IMR-90 (cell line): ENCODE measurements at regions not wholly inside any gene's neighbourhood (a gene's known extent, or its start where the extent isn't known, plus 50 kb on each side); places are given as distances from the start of the nearest gene placed in this dataset.

Experiments used
- ATAC-seq: fragments of 200-7000 bp; cut with Tn5 transposase; 2 replicates; pipeline ENCODE4 v1.9.1; 2020; ENCODE audit warnings: low read depth, mild to moderate bottlenecking, moderate library complexity
- BruUV-seq: library from RNA; stranded (reverse); fragments of 400-500 nt; replicated peaks from 2 replicates; lab custom pipeline; 2021; lab: Mats Ljungman, UMichigan
- CTCF ChIA-PET: fragments of 300-600 bp; formaldehyde crosslinking; extraction: SDS; loops from one replicate; lab custom pipeline; 2021; ENCODE audit warnings: antibody characterized with exemption; lab: Yijun Ruan, JAX
- POLR2A ChIA-PET: fragments of 300-600 bp; sonication (Branson Sonifier 250); formaldehyde crosslinking; loops from one replicate; lab custom pipeline; 2022; ENCODE audit warnings: antibody characterized with exemption; ENCODE audit not compliant: unreplicated experiment; lab: Charles Lee
- DNase-seq: peaks from one replicate; pipeline ENCODE4 v3.0.0; 2013
- H2AFZ ChIP-seq: replicated peaks from 2 replicates; pipeline ENCODE3; 2013; ENCODE audit warnings: low read length, mild to moderate bottlenecking; ENCODE audit not compliant: poor library complexity
- H2AK5ac ChIP-seq: 2 replicates; pipeline ENCODE4 v1.6.1; 2013; ENCODE audit warnings: low read depth, low read length, inconsistent platforms
- H2AK9ac ChIP-seq: replicated peaks from 2 replicates; pipeline ENCODE3; 2013; ENCODE audit warnings: mild to moderate bottlenecking, low read depth, low read length, moderate library complexity; ENCODE audit not compliant: poor library complexity
- H2BK120ac ChIP-seq: 2 replicates; pipeline ENCODE4 v1.6.1; 2013; ENCODE audit warnings: low read depth, low read length, inconsistent platforms
- H2BK15ac ChIP-seq: 3 replicates; pipeline ENCODE4 v1.6.1; 2013; ENCODE audit warnings: low read depth, low read length, inconsistent platforms
- H2BK20ac ChIP-seq: 2 replicates; pipeline ENCODE4 v1.6.1; 2013; ENCODE audit warnings: low read depth, mild to moderate bottlenecking, inconsistent platforms, low read length, moderate library complexity
- H2BK5ac ChIP-seq: 2 replicates; pipeline ENCODE4 v1.6.1; 2013; ENCODE audit warnings: mild to moderate bottlenecking, low read depth, low read length, inconsistent platforms; ENCODE audit not compliant: poor library complexity, severe bottlenecking
- H3K14ac ChIP-seq: replicated peaks from 2 replicates; pipeline ENCODE4 v1.6.1; 2013; ENCODE audit warnings: low read depth, low read length, inconsistent platforms
- H3K18ac ChIP-seq: 2 replicates; pipeline ENCODE4 v1.6.1; 2013; ENCODE audit warnings: low read depth, low read length, control low read depth
- H3K23ac ChIP-seq: 2 replicates; pipeline ENCODE4 v1.6.1; 2013; ENCODE audit warnings: low read depth, low read length, inconsistent platforms
- H3K27ac ChIP-seq: 2 replicates; pipeline ENCODE4 v1.5.1; 2013; ENCODE audit warnings: mild to moderate bottlenecking, control low read depth, low read length; ENCODE audit not compliant: insufficient read depth
- H3K27me3 ChIP-seq: 2 replicates; pipeline ENCODE4 v1.6.1; 2013; ENCODE audit warnings: low read length; ENCODE audit not compliant: control insufficient read depth, insufficient read depth
- H3K36me3 ChIP-seq: 2 replicates; pipeline ENCODE4 v1.6.1; 2013; ENCODE audit warnings: low read length, mixed read lengths; ENCODE audit not compliant: control insufficient read depth, insufficient read depth
- H3K4ac ChIP-seq: 2 replicates; pipeline ENCODE4 v1.6.1; 2013; ENCODE audit warnings: low read depth, low read length, inconsistent platforms
- H3K4me1 ChIP-seq: 2 replicates; pipeline ENCODE4 v1.6.1; 2013; ENCODE audit warnings: low read length, mixed read lengths; ENCODE audit not compliant: control insufficient read depth, insufficient read depth
- H3K4me2 ChIP-seq: 2 replicates; pipeline ENCODE4 v1.6.1; 2013; ENCODE audit warnings: low read depth, mild to moderate bottlenecking, control low read depth, low read length, moderate library complexity
- H3K4me3 ChIP-seq: 2 replicates; pipeline ENCODE4 v1.5.1; 2013; ENCODE audit warnings: low read depth, mild to moderate bottlenecking, control low read depth, low read length, moderate library complexity; ENCODE audit not compliant: insufficient read depth
- H3K56ac ChIP-seq: 2 replicates; pipeline ENCODE4 v1.6.1; 2013; ENCODE audit warnings: low read length, inconsistent platforms; ENCODE audit not compliant: insufficient read depth; ENCODE audit errors: extremely low read depth
- H3K79me1 ChIP-seq, 2 experiments: 2 replicates each; pipeline ENCODE4 v1.6.1; 2013; ENCODE audit warnings: low read length in 2 of 2, inconsistent platforms in 1 of 2, low read depth in 1 of 2
- H3K9ac ChIP-seq: 2 replicates; pipeline ENCODE4 v1.6.1; 2013; ENCODE audit warnings: low read depth, low read length, control low read depth
- H3K9me1 ChIP-seq: 2 replicates; pipeline ENCODE4 v1.6.1; 2013; ENCODE audit warnings: low read length, inconsistent platforms; ENCODE audit not compliant: insufficient read depth
- H3K9me3 ChIP-seq: 2 replicates; pipeline ENCODE4 v1.6.1; 2013; ENCODE audit warnings: low read length; ENCODE audit not compliant: control insufficient read depth, insufficient read depth
- H4K20me1 ChIP-seq: 2 replicates; pipeline ENCODE4 v1.6.1; 2013; ENCODE audit warnings: low read length, inconsistent platforms; ENCODE audit not compliant: insufficient read depth
- H4K5ac ChIP-seq: 2 replicates; pipeline ENCODE4 v1.6.1; 2013; ENCODE audit warnings: mild to moderate bottlenecking, low read depth, low read length, control low read depth
- H4K8ac ChIP-seq, 2 experiments: 2 replicates each; pipeline ENCODE4 v1.6.1; 2013; ENCODE audit warnings: low read depth in 2 of 2, low read length in 2 of 2, control low read depth in 1 of 2, inconsistent platforms in 1 of 2
- H4K91ac ChIP-seq: 2 replicates; pipeline ENCODE4 v1.6.1; 2013; ENCODE audit warnings: low read depth, low read length, inconsistent platforms; ENCODE audit not compliant: insufficient read depth
- FOS ChIP-seq: fragments of 150-350 bp; IDR thresholded peaks from 2 replicates; pipeline ENCODE4 v1.6.1; 2016; ENCODE audit warnings: low read depth, low read length
- MAFK ChIP-seq: IDR thresholded peaks from 2 replicates; pipeline ENCODE4 v1.6.1; 2012; ENCODE audit warnings: low read depth, low read length, improper control_type of control experiment
- MAZ ChIP-seq: IDR thresholded peaks from 2 replicates; pipeline ENCODE4 v1.6.1; 2012; ENCODE audit warnings: low read depth, mild to moderate bottlenecking, low read length, improper control_type of control experiment, moderate library complexity, borderline replicate concordance
- NFE2L2 ChIP-seq: fragments of 150-350 bp; IDR thresholded peaks from 2 replicates; pipeline ENCODE4 v1.6.1; 2016; ENCODE audit warnings: low read depth, mild to moderate bottlenecking, low read length
- POLR2A ChIP-seq: IDR thresholded peaks from 2 replicates; pipeline ENCODE4 v1.6.1; 2012; ENCODE audit warnings: mild to moderate bottlenecking, low read depth, low read length
- RCOR1 ChIP-seq: IDR thresholded peaks from 2 replicates; pipeline ENCODE4 v1.6.1; 2012; ENCODE audit warnings: mild to moderate bottlenecking, low read length, improper control_type of control experiment; ENCODE audit not compliant: insufficient replicate concordance
- WGBS, 2 experiments: methylation state at CpG; one replicate each; pipeline versions ENCODE4 v1.1.5 to v1.1.7; 2013; ENCODE audit warnings: missing lambda C conversion rate in 2 of 2; ENCODE audit not compliant: insufficient read length in 1 of 2; ENCODE audit errors: extremely low coverage in 2 of 2; 5-methylcytosine and 5-hydroxymethylcytosine counted together
- dilution Hi-C: fragments of 300-500 bp; cut with HindIII; formaldehyde crosslinking; loops from one replicate; pipeline ENCODE4 v1.14.3; 2018; ENCODE audit warnings: low sequenced_read_pairs; ENCODE audit not compliant: unreplicated experiment
- in situ Hi-C: fragments of 300-500 bp; cut with MboI; formaldehyde crosslinking; loops from 3 replicates; pipeline ENCODE4 v1.14.3; 2019; ENCODE audit warnings: low sequenced_read_pairs, inconsistent platforms, mixed read lengths
- intact Hi-C: fragments of 100-400 bp; cut with micrococcal nuclease; formaldehyde crosslinking; loops from 2 replicates; pipeline ENCODE4 v1.10.0; 2022
- TF ChIP-seq, protein P1 (sequence below): fragments of 150-350 bp; IDR thresholded peaks from 2 replicates; pipeline ENCODE4 v1.6.1; 2017; ENCODE audit warnings: mild to moderate bottlenecking, antibody characterized with exemption, low read length, low read depth

DNA sequence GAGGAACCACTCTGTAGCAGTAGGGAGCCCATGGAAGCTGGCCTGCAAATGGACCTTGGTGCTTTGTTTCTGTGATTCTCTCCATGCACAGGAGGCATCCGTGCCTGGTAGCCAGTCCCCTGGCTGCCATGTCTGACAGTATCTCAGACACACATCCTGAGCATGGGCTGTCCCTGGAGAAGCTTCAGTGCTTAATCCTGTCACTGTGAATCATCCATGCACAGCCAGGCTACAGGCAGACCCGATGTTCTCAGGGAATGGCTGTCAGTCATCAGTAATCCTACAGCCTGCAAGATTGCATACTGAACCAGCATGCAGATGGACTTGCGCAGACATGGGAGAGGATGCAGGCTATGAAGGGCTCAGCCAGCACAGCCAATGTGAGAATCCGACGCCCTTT, 606.3 kb upstream of the PLXNA2 start:
- Histone ChIP-seq H3K9me1 (no peaks in the 10 kb centered on the region), H3K27ac (no peak overlapping the region), H3K4me3 (no peak overlapping the region), H3K23ac (no peak overlapping the region), H3K79me1 (no peaks in the 10 kb centered on the region), H3K4me2 (no peak overlapping the region), H2BK5ac (no peak overlapping the region), H2BK20ac (no peak overlapping the region), H3K18ac (no peak overlapping the region), H3K9ac (no peak overlapping the region), H4K8ac (no peak overlapping the region), H3K9me3 (peaks cover 12% of the 10 kb centered on the region), H3K4me1 (no peaks in the 10 kb centered on the region), H3K27me3 (no peaks in the 10 kb centered on the region), H2BK120ac (no peak overlapping the region), H4K91ac (no peak overlapping the region), H2AFZ (no peak overlapping the region), H3K4ac (no peak overlapping the region), H4K5ac (no peak overlapping the region), H4K20me1 (no peaks in the 10 kb centered on the region), H3K36me3 (no peaks in the 10 kb centered on the region), H3K56ac (no peak overlapping the region), H2AK9ac (no peak overlapping the region), H2BK15ac (no peak overlapping the region), H2AK5ac (no peak overlapping the region), H3K14ac (no peak overlapping the region)
- no peak for ATAC-seq
- WGBS, 2 experiments = 0% methylated on average over 1 of the region's 5 CpGs; no CpG with 5 or more reads in 1 of the 2 experiments
- CTCF ChIA-PET = no interaction called here
- no peak for DNase-seq
- BruUV-seq = no TSS peak
- POLR2A ChIA-PET = no interaction called here
- no peak for TF ChIP-seq MAFK
- TF ChIP-seq MAZ = no peak
- TF ChIP-seq FOS = no peak
- TF ChIP-seq, protein P1, sequence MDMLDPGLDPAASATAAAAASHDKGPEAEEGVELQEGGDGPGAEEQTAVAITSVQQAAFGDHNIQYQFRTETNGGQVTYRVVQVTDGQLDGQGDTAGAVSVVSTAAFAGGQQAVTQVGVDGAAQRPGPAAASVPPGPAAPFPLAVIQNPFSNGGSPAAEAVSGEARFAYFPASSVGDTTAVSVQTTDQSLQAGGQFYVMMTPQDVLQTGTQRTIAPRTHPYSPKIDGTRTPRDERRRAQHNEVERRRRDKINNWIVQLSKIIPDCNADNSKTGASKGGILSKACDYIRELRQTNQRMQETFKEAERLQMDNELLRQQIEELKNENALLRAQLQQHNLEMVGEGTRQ = no peak
- no peak for TF ChIP-seq RCOR1
- no peak for TF ChIP-seq POLR2A
- TF ChIP-seq NFE2L2 = no peak
- intact Hi-C loops = no loop called here
- dilution Hi-C loops = no loop called here
- in situ Hi-C loops = no loop called here
